Midbrain (tissue), 1 donor: ENCODE measurements at regions not wholly inside any gene's neighbourhood (a gene's known extent, or its start where the extent isn't known, plus 50 kb on each side); places are given as distances from the start of the nearest gene placed in this dataset.

Source experiments
- DNase-seq: peaks from one replicate; lab custom pipeline; 2025; lab: John Stamatoyannopoulos, UW

DNA sequence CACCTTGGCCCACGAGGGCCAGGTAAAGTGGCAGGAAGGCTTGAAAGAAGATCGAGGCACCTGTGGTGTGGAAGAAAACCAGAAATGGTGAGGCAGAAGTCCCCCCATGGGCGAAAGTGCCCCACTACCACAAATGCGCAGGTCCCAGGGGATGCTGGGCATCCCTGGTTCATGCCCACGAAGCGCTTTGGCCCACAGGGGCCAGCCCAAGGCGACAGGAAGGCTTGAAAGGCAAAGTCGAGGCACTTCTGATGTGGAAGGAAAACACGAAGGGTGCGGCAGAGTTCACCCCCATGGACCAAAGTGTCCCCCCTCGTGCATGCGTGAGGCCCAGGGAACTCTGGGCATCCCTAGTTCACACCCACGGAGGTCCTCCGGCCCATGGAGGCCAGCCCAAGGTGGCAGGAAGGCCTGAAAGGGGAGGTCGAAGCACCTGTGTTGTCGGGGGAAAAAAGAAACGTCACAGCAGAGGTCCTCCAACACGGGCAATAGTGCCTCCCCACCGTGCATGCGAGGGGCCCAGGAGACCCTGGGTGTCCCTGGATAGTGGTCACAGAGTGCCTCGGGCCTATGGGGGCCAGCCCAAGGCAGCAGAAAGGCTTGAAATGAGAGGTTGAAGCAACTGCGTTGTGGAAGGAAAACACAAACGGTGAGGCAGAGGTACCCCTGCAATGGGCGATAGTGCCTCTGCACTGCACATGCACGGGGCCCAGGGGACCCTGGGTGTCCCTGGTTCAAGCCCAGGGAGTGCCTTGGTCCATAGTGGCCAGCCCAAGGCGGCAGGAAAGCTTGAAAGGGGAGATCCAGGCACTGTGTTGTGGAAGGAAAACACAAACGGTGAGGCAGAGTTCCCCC is 373.9 kb downstream of the ALG10 start:
- DNase-seq, result no peak

DNA sequence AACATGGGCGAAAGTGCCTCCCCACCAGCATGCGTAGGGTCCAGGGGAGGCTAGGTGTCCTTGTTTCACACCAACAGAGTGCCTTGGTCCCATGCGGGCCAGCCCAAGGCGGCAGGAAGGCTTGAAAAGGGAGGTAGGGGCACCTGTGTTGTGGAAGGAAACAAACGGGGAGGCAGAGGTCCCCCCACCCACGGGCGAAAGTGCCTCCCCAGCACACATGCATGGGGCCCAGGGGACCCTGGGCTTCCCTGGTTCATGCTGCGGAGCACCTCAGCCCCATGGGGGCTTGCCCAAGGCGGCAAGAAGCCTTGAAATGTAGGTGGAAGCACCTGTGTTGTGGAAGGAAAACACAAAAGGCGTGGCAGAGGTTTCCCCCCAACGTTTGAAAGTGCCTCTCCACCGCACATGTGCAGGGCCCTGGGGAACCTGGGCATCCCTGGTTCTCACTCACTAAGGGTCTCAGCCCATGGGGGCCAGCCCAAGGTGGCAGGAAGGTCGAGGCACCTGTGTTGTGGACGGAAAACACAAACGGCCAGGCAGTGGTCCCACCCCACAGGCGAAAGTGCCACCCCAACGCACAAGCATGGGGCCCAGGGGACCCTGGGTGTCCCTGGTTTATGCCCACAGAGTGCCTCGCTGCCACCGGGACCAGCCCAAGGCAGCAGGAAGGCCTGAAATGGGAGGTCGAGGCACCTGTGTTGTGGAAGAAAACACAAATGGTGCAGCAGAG is 374.7 kb downstream of the ALG10 start:
- DNase-seq, result no peak

DNA sequence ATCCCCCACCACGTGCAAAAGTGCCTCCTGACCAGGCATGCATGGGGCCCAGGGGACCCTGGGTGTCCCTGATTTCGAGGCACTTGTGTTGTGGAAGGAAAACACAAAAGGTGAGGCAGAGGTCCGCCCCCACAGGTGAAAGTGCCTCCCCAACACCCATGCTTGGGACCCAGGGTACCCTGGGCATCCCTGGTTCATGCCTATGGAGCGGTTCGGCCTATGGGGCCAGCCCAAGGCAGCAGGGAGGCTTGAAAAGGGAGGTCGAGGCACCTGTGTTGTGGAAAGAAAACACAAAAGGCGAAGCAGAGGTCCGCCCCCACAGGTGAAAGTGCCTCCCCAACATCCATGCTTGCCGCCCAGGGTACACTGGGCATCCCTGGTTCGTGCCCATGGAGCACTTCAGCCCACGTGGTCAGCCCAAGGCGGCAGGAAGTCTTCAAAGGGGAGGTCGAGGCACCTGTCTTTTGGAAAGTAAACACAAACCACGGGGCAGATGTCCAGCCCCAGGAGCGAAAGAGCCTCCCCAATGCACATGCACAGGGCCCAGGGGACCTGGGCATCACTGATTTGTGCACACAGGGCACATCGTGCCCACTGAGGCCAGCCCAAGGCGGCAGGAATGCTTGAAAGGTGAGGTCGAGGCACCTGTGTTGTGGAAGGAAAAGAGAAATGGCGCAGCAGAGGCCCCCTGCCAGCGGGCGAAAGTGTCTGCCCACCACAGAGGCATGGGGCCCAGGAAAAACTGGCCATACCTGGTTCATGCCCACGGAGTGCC is 375.5 kb downstream of the ALG10 start:
- DNase-seq, result no peak

DNA sequence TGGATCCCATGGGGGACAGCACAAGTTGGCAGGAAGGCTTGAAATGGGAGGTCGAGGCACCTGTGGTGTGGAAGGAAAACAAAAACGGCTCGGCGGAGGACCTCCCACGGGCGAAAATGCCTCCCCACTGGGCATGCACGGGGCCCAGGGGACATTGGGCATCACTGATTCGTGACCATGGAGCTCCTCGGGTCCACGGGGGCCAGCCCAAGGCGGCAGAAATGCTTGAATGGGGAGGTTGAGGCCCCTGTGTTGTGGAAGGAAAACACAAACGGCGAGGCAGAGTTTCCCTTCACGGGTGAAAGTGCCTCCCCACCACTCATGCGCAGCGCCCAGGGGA is 376.0 kb downstream of the ALG10 start:
- no peak for DNase-seq

DNA sequence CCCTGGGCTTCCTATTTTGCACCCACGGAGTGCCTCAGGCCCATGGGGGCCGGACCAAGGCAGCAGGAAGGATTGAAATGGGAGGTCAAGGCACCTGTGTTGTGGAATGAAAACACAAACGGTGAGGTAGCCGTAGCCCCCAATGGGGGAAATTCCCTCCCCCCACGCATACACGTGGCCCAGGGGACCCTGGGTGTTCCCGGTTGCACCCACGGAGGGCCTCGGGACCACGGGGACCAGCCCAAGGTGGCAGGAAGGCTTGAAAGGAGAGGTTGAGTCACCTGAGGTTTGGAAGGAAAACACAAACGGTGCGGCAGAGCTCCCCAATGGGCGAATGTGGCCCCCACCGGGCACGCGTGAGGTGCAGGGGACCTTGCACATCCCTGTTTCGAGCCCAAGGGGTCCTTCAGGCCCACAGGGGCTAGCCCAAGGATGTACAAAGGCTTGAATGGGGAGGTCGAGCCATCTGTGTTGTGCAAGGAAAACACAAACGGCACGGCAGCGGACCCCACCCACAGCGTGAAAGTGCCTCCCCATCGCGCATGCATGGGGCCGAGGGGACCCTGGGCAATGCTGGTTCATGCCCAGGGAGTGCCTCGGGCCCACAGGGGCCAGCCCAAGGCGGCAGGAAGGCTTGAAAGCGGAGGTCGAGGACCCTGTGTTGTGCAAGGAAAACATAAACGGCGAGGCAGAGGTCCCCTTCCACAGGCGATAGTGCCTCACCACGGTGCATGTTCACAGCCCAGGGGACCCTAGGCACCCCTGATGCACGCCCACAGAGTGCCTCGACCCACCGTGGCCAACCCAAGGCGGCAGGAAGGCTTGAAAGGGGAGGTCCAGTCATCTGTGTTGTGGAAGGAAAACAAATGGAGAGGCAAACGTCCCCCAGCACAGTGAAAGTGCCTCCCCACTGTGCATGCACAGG is 376.7 kb downstream of the ALG10 start:
- no peak for DNase-seq

DNA sequence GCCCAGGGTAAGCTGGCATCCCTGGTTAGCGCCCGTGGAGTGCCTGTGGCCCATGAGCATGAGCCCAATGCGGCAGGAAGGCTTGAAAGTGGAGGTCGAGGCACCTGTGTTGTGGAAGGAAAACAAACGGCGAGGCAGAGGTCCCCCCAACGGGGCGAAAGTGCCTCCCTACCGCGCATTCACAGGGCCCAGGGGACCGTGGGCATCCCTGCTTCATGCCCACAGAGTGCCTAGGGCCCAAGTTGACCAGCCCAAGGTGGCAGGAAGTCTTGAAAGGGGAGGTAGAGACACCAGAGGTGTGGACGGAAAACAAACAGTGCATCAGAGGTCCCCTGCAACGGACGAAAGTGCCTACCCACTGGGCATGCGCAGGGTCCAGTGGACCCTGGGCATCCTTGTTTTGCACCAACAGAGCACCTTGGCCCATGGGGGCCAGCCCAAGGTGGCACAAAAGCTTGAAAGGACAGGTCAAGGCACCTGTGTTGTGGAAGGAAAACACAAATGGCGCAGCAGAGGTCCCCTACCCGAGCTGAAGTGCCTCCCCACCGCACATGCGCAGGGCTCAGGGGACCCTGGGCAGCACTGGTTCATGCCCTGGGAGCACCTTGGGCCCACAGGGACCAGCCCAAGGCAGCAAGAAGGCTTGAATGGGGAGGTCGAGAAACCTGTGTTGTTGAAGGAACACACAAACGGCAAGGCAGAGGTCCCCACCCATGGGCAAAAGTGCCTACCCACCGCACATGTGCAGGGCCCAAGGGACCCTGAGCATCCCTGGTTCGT is 377.5 kb downstream of the ALG10 start:
- no peak for DNase-seq

DNA sequence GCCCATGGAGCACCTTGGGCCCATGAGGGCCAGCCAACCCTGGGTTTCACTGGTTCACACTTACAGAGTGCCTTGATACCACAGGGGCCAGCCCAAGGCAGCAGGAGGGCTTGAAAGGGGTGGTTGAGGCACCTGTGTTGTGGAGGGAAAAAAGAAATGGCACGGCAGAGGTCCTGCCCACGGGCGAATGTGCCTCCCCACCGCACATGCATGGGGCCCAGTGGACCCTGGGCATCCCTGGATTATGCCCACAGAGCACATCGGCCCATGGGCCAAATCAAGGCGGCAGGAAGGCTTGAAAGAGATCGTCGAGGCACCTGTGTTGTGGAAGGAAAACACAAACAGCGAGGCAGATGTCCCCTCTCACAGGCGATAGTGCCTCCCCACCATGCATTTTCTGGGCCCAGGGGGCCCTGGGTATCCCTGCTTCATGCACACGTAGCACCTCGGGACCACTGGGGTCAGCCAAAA is 378.1 kb downstream of the ALG10 start:
- no peak for DNase-seq

DNA sequence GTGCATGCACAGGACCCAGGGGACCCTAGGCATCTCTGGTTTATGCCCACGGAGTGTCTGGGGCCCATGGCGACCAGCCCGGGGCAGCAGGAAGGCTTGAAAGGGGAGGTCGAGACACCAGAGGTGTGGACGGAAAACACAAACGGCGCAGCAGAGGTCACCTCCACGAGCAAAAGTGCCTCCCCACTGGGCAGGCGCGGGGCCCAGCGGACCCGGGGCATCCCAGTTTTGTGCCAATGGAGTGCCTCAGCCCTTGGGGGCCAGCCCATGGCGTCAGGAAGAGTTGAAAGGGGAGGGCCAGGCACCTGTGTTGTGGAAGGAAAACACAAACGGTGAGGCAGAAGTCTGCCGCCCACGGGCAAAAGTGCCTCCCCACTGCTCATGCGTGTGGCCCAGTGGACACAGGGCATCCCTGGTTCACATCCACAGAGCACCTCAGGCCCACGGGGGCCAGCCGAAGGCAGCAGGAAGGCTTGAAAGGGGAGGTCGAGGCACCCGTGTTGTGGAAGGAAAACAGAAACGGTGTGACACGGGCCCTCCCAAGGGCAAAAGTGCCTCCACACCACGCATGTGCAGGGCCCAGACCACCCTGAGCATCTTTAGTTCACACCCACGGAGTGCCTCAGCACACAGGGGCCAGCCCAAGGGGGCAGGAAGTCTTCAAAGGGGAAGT is 378.8 kb downstream of the ALG10 start:
- DNase-seq, result no peak

DNA sequence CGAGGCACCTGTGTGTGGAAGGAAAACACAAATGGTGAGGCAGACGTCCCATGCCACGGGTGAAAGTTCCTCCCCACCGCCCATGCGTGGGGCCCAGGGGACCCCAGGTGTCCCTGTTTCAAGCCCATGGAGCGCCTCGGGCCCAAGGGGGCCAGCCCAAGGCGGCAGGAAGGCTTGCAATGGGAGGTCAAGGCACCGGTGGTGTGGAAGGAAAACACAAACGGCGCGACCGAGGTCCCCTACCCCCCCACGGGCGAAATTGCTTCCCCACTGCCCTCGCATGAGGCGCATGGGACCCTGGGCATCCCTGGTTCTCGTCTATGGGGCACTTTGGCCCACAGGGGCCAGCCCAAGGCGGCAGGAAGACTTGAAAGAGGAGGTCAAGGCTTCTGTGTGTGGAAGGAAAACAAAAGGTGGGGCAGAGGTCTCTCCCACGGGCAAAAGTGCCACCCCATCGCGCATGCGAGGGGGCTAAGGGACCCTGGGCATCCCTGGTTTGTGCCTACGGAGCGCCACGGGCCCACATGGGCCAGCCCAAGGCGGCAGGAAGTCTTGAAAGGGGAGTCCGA is 379.4 kb downstream of the ALG10 start:
- DNase-seq, result no peak

DNA sequence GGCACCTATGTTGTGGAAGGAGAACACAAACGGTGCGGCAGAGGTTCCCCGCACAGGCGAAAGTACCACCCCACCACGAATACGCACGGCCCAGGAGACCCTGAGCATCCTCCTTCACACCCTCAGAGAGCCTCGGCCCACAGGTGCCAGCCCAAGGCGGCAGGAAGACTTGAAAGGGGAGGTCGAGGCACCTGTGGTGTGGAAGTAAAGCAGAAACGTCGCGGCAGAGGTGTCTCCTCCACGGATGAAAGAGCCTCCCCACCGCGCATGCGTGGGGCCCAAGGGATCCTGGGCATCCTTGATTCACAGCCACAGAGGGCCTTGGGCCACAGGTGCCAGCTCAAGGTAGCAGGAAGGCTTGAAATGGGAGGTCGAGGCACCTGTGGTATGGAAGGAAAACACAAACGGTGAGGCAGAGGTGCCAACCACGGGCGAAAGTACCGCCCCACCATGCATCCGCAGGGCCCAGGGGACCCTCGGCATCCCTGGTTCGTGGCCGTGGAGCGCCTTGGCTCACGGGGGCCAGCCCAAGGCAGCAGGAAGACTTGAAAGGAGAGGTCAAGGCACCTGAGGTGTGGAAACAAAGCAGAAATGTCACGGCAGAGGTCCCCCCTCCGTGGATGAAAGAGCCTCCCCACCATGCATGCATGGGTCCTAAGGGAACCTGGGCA is 380.1 kb downstream of the ALG10 start:
- DNase-seq, result no peak

DNA sequence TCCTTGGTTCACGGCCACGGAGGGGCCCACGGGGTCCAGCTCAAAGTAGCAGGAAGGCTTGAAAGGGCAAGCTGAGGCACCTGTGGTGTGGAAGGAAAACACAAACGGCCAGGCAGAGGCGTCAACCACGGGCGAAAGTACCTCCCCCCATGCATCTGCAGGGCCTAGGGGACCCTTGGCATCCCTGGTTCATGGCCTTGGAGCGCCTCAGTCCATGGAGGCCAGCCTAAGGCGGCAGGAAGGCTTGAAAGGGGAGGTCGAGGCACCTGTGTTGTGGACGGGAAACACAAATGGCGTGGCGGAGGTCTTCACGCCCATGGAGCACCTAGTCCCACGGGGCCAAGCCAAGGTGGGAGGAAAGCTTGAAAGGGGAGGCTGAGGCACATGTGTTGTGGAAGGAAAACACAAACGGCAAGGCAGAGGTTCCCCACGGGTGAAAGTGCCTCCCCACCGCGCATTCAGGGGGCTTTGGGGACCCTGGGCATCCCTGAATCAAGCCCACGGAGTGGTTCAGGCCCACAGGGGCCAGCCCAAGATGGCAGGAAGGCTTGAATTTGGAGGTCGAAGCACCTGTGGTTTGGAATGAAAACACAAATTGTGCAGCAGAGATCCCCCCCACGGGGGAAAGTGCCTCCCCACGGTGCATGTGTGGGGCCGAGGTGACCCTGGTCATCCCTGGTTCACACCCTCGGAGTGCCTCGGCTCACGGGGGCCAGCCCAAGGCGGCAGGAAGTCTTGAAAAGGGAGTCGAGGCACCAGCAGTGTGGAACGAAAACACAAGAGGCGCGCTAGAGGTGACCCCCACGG is 380.8 kb downstream of the ALG10 start:
- no peak for DNase-seq

DNA sequence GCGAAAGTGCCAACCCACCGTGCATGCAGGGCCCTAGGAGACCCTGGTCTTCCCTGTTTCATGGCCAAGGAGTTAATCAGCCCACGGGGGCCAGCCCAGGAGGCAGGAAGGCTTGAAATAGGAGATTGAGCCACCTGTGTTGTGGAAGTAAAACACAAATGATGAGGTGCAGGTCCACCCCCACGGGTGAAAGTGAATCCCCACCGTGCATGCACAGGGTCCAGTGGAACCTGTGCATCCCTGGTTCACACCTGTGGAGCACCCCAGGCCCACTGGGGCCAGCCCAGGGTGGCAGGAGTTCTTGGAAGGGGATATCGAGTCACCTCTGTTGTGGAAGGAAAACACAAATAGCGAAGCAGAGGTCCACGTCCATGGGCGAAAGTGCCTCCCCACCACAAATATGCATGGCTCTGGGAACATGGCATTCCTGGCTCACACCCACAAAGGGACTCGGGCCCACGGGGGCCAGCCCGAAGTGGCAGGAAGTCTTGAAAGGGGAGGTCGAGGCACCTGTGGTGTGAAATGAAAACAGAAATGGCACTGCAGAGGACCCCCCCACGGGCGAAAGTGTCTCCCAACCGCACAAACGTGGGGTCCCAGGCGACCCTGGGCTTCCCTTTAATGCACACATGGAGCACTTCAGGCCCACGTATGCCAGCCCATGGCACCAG is 381.5 kb downstream of the ALG10 start:
- no peak for DNase-seq

DNA sequence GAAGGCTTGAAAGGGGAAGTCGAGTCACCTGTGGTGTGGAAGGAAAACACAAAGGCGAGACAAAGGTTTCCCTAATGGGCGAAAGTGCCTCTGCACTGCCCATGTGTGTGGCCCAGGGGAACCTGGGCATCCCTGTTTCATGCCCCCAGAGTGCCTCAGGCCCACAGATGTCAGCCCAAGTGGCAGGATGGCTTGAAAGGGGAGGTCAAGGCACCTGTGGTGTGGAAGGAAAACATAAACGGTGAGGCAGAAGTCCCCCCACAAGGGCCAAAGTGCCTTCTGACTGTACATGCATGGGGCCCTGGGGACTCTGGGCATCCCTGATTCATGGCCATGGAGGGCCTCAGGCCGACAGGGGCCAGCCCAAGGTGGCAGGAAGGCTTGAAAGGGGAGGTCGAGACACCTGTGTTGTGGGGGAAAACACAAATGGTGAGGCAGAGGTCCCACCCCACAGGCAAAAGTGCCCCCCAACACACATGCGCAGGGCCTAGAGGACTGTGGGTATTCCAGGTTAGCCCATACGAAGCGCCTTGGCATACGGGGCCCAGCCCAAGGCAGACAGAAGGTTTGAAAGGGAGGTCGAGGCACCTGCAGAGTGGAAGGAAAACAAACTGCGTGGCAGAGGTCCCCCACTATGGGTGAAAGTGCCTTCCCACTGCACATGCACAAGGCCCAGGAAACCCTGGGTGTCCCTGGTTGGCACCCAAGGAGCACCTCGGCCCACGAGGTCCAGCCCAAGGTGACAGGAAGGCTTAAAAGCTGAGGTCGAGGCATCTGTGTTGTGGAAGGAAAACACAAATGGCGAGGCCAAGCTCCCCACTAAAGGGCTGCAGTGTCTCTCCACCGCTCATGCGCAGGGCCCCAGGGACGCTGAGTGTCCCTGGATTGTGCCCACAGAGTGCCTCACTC is 382.3 kb downstream of the ALG10 start:
- no peak for DNase-seq

DNA sequence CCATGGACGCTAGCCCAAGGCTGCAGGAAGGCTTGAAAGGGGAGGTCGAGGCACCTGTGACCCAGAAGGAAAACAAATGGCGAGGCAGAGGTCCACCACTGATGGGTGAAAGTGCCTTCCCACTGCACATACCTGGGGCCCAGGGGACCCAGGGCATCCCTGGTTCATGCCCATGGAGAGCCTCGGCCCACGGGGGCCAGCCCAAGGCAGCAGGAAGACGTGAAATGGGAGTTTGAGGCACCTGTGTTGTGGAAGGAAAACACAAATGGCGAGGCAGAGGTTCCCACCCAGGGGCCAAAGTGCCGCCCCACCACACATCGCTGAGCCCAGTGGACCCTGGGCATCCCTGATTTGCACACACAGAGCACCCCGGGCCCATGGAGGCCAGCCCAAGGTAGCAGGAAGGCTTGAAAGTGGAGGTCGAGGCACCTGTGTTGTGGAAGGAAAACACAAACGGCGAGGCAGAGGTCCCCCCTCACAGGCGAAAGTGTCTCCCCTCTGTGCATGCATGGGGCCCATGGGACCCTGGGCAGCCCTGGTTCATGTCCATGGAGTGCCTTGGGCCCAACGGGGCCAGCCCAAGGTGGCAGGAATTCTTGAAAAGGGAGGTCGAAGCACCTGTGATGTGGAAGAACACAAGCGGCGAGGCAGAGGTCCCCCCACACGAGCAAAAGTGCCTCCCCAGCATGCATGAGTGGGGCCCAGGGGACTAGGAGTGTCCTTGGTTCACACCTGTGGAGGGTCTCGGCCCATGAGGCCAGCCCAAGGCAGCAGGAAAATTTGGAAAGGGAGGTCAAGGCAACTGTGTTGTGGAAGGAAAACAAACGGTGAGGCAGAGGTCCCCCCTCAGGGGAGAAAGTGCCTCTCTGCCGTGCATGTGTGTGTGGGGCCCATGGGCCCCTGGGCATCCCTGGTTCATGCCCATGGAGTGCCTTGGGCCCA is 383.3 kb downstream of the ALG10 start:
- no peak for DNase-seq

DNA sequence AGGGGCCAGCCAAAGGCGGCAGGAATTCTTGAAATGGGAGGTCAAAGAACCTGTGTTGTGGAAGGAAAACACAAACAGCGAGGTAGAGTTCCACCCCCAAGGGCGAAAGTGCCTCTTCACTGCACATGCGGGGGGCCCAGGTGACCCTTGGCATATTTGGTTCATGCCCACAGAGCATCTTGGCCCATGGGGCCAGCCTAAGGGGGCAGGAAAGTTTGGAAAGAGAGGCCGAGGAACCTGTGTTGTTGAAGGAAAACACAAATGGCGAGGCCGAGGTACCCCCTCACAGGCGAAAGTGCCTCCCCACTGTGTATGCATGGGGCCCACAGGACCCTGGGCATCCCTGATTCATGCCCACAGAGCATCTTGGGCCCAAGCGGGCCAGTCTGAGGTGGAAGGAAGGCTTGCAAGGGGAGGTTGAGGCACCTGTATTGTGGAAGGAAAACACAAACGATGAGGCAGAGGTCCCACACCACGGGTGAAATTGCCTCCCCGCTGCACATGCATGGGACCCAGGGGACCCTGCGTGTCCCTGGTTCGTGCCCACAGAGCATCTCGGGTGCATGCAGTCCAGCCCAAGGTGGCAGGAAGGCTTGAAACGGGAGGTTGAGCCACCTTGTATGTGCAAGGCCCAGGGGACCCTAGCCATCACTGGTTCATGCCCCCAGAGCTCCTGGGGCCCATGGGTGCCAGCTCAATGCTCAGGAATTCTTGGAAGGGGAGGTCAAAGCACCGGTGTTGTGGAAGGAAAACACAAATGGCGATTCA is 384.1 kb downstream of the ALG10 start:
- no peak for DNase-seq
